ENCODE measurements at regions not wholly inside any gene's neighbourhood (a gene's known extent, or its start where the extent isn't known, plus 50 kb on each side); places are given as distances from the start of the nearest gene placed in this dataset.

DNA sequence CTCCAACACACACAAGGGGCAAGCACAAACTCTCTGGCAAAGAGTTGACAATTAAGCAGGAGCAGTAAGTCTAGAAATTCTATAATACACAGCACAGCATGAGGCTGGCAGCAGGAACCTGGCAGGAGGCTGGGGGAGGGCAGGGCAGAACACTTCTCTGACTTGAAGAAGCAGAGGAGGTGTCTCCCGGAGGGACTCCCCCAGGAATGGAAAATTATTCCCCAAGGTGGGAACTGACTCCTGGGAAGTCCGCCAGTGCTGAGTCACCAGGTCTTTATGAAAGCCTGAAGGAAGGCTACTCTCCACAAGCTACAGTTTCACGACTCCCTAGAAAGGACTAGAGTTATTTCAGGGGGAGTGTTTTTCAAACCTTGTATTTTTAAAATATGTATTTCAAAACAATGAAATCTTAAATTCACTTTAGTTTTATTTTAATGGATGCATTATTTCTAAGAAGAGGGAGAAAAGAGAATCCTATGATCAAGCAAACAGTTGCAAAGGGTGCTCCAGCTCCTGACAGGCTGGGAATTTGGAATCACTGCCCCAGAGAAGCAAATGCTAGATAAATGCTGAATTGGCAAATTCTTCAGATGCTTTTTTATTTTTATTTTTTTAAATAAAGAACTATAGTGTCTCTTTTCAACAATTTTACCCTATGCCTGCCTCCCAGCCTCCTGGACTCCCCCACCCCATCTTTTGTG lies 192.8 kb downstream of the LY86 start:
- no peak for TF ChIP-seq POLR2A (IDR thresholded peaks at IDR 0.05; ENCODE audit: low read length)
- no peak for TF ChIP-seq GATA1 (IDR thresholded peaks at IDR 0.05; ENCODE audit: low read depth, low read length)
